ENCODE measurements at regions not wholly inside any gene's neighbourhood (a gene's known extent, or its start where the extent isn't known, plus 50 kb on each side); places are given as distances from the start of the nearest gene placed in this dataset.

DNA sequence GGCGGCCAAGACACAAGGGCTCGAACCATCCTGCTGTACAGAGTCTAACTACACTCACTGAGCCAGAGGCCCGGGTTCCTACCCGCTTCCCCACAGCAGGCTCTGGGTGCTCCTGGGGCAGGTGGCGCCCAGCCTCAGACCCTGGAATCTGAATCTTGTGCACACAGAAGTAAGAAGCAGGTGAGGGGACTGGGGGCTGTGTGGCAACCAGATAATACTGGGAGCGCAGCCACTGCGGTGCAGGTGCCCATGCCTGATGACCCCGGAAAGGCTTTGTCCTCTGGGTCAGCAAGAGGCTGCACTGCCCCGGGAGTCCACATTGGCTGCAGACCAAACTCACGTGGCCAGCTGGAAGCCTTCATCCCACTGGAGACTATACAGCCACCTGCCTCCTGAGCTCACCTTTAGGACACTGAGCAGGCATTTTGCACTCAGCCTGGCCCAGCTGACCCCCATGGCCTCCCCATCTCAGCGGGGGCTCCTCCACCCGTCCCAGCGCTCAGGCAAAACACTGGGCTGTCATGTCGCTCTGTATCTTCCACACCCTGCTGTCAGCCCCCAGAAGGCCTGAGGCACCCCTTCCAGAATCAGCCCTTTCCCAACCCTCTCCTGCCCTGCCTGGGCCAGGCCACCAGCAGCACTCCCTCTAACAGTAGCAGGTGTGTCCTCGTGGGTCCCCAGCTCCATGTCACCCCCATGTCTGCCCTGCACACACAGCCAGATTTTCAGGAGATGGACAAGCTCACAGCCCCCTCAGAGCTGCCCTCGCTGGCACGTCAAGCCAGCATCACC is 101.0 kb upstream of the IQSEC1 start:
- Histone ChIP-seq H3K27me3 (ENCODE audit: insufficient read depth, poor library complexity, severe bottlenecking) (no peaks in the 10 kb centered on the region), H3K4me1 (ENCODE audit: insufficient read depth, poor library complexity, severe bottlenecking) (no peaks in the 10 kb centered on the region), H3K4me3 (ENCODE audit: severe bottlenecking) (no peak overlapping the region), H3K27ac (ENCODE audit: poor library complexity, severe bottlenecking) (no peak overlapping the region), H3K36me3 (ENCODE audit: low read depth) (no peaks in the 10 kb centered on the region), H3K9me3 (ENCODE audit: severe bottlenecking) (peaks cover 3% of the 10 kb centered on the region)
- ATAC-seq (ENCODE audit: low read depth), result no peak
- TF ChIP-seq, protein P1, sequence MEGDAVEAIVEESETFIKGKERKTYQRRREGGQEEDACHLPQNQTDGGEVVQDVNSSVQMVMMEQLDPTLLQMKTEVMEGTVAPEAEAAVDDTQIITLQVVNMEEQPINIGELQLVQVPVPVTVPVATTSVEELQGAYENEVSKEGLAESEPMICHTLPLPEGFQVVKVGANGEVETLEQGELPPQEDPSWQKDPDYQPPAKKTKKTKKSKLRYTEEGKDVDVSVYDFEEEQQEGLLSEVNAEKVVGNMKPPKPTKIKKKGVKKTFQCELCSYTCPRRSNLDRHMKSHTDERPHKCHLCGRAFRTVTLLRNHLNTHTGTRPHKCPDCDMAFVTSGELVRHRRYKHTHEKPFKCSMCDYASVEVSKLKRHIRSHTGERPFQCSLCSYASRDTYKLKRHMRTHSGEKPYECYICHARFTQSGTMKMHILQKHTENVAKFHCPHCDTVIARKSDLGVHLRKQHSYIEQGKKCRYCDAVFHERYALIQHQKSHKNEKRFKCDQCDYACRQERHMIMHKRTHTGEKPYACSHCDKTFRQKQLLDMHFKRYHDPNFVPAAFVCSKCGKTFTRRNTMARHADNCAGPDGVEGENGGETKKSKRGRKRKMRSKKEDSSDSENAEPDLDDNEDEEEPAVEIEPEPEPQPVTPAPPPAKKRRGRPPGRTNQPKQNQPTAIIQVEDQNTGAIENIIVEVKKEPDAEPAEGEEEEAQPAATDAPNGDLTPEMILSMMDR (IDR thresholded peaks at IDR 0.05; ENCODE audit: poor library complexity, severe bottlenecking), result no peak
- peak; percentile 36 for DNase-seq (ENCODE audit: low spot score)

DNA sequence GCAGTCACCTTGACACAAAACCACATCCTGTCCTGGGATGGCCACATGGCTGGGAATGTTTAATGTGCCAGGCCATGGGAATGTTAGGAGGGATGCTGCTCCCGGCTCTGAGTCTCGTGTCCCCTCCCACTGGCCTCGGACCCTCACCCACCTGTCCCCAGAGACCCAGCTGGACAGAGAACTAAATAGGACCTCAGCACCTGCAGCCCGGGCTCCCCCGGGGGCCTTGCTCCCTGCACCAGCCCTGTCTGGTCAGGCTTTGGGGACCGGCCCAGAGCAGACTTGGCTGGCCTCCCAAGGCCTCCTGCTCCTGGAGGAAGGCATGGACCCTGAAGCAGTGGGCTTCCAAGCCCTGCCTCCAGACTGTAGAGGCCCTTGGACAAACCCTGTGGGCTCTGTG is 100.0 kb upstream of the IQSEC1 start:
- Histone ChIP-seq H3K36me3 (ENCODE audit: low read depth) (no peaks in the 10 kb centered on the region), H3K27me3 (ENCODE audit: insufficient read depth, poor library complexity, severe bottlenecking) (no peaks in the 10 kb centered on the region), H3K27ac (ENCODE audit: poor library complexity, severe bottlenecking) (no peak overlapping the region), H3K4me1 (ENCODE audit: insufficient read depth, poor library complexity, severe bottlenecking) (no peaks in the 10 kb centered on the region), H3K9me3 (ENCODE audit: severe bottlenecking) (no peaks in the 10 kb centered on the region), H3K4me3 (ENCODE audit: severe bottlenecking) (no peak overlapping the region)
- ATAC-seq (ENCODE audit: low read depth) (no peak), DNase-seq (ENCODE audit: low spot score) (peak; percentile 28)
- TF ChIP-seq, protein P1 (IDR thresholded peaks at IDR 0.05; ENCODE audit: poor library complexity, severe bottlenecking), result no peak

DNA sequence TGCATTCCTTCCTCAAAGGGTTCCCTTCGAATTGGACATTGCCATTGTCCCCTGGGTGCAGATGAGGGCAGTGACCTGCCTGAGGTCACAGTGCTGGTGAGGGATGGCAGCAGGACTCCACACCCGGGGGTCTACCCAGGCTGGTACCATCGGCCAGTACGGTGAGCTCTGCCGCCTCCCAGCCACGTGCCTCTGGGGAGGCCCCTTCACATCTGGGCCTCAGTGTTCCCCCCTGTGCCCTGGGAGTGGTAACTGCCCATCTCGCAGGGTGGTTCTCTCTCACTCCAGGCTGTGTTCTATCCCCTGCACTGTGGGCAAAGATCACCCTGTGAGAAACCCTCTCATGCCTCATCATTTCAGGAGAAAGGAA is 99.4 kb upstream of the IQSEC1 start:
- no peak for ATAC-seq (ENCODE audit: low read depth)

DNA sequence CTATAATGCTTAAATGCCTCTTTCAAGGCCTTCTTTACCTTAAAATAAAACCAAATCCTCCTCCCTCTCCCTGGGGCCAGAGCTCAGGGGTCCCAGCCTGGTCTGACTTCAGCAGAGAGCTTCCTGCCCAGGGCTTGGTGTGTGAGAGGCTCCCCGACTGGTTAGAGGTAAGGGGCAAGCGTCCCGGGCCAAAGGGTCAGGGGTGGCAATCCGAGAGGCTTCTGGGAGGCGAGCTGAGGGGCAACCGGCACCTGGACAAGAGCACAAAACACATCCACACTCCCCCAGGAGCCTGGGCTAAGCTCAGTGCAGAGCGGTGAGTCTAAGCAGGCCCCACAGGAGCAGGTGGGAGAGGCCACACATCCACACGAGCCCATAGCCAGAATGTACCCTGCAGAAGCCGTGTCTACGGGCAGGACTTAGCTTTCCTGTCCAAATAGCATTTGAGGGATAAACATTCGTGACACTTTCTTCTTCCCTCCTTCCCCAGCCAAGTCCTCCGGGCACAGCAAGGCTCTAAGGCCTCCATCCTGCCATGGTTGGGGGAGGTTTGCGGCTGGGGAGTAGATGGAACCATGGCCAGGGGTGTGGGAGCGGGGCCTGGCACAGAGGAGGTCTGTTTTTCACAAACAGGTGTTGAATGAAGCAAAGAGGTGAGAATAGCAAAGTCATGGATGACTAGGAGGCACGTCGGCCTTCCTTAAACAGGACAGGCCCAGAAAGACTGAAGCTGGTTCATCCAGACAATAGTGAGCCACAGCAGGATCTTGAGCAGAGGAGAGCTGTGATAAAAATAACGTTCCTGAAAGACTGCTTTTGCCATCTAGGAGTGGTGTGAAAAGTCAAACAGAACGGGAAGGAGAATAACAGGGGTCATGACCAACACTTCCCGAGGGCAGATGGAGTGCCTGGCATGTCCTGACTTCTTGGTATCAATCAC is 98.7 kb upstream of the IQSEC1 start:
- H3K36me3 ChIP-seq (ENCODE audit: low read depth), result no peaks in the 10 kb centered on the region
- TF ChIP-seq, protein P1 (IDR thresholded peaks at IDR 0.05; ENCODE audit: poor library complexity, severe bottlenecking), result no peak
- no peaks in the 10 kb centered on the region for H3K9me3 ChIP-seq (ENCODE audit: severe bottlenecking)
- no peaks in the 10 kb centered on the region for H3K27me3 ChIP-seq (ENCODE audit: insufficient read depth, poor library complexity, severe bottlenecking)
- no peak for ATAC-seq (ENCODE audit: low read depth)
- no peak for DNase-seq (ENCODE audit: low spot score)
- no peak overlapping the region for H3K4me3 ChIP-seq (ENCODE audit: severe bottlenecking)
- H3K4me1 ChIP-seq (ENCODE audit: insufficient read depth, poor library complexity, severe bottlenecking), result no peaks in the 10 kb centered on the region
- H3K27ac ChIP-seq (ENCODE audit: poor library complexity, severe bottlenecking), result no peak overlapping the region

More for the DNA sequence above, 99.4 kb upstream of the IQSEC1 start:
- TF ChIP-seq, protein P1 (IDR thresholded peaks at IDR 0.05; ENCODE audit: poor library complexity, severe bottlenecking), result no peak
- Histone ChIP-seq H3K27ac (ENCODE audit: poor library complexity, severe bottlenecking) (no peak overlapping the region), H3K36me3 (ENCODE audit: low read depth) (no peaks in the 10 kb centered on the region), H3K4me1 (ENCODE audit: insufficient read depth, poor library complexity, severe bottlenecking) (no peaks in the 10 kb centered on the region), H3K9me3 (ENCODE audit: severe bottlenecking) (no peaks in the 10 kb centered on the region), H3K27me3 (ENCODE audit: insufficient read depth, poor library complexity, severe bottlenecking) (no peaks in the 10 kb centered on the region), H3K4me3 (ENCODE audit: severe bottlenecking) (no peak overlapping the region)
- DNase-seq (ENCODE audit: low spot score), result no peak
